SK-N-MC (cell line): ENCODE measurements at regions not wholly inside any gene's neighbourhood (a gene's known extent, or its start where the extent isn't known, plus 50 kb on each side); places are given as distances from the start of the nearest gene placed in this dataset.

Experiments
- EZH2 ChIP-seq: fragments of 200-600 bp; sonication (generic); IDR thresholded peaks from one replicate; pipeline ENCODE4 v1.6.1; 2017; ENCODE audit warnings: antibody characterized with exemption
- POLR2AphosphoS5 ChIP-seq: IDR thresholded peaks from 2 replicates; pipeline ENCODE4 v1.6.1; 2012; ENCODE audit warnings: mild to moderate bottlenecking, low read depth, low read length, borderline replicate concordance

DNA sequence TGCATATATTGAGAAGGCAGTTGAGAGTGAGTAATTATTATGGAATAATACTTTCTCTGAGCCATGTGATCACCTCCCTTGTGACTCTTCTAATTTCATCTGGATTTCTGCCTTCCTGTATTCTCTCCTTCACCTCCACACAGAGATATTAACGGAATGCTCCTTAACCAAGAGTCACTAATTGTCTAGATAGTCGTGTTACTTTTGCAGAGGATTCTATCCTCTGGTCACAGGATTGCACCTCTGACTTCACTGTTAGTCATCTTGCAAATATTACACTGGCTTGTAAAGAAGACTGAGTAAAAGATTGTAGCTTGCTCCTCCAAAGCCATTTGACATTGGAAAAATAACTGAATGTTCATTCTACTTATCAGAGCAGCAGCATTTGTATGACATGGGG is 160.9 kb downstream of the SH2D1A start:
- no peak for TF ChIP-seq POLR2AphosphoS5
- TF ChIP-seq EZH2 = no peak
